ENCODE measurements at regions not wholly inside any gene's neighbourhood (a gene's known extent, or its start where the extent isn't known, plus 50 kb on each side); places are given as distances from the start of the nearest gene placed in this dataset.
A peak's percentile ranks its signal among the peaks of the same experiment; 100 is the strongest.
"Not testable (repeated sequence)": the region's sequence is repeated elsewhere in the genome, so short reads cannot be mapped to it uniquely, and the experiment has no call there.

DNA sequence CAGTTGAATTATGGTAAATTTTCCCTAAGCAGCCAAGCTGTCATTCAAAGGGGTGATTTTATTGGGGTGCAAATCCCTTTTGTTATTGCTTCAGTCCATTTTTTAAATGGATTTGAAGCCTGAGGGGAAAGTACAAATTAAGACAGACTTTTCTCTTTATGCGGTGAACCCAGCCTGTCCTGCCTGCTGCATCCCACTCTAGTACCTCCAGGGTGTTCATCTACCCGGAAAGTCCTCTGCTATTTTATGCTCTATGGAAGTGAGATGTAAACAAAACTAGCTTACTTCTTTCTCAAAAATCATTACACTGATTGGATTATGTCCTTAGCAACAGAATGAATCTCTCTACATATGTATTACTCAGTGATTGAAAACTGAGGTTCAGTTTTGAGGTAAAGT is 1088.9 kb upstream of the CITED2 start:
- no peak for DNase-seq

GRCh38 chr6:140462453-140463311 is 1088.2 kb upstream of the CITED2 start:
- DNase-seq, result no peak

- DNase-seq, result no peak
These were observed 1087.6 kb upstream of the CITED2 start for GRCh38 chr6:140462076-140462452.

GRCh38 chr6:140460267-140460666 is 1085.8 kb upstream of the CITED2 start:
- DNase-seq, result no peak

GRCh38 chr6:140459209-140459608 is 1084.8 kb upstream of the CITED2 start:
- no peak for DNase-seq

GRCh38 chr6:140446241-140446640 is 1071.8 kb upstream of the CITED2 start:
- DNase-seq, result no peak

- DNase-seq, result no peak
These were observed 1071.1 kb upstream of the CITED2 start for GRCh38 chr6:140445474-140446004.

DNA sequence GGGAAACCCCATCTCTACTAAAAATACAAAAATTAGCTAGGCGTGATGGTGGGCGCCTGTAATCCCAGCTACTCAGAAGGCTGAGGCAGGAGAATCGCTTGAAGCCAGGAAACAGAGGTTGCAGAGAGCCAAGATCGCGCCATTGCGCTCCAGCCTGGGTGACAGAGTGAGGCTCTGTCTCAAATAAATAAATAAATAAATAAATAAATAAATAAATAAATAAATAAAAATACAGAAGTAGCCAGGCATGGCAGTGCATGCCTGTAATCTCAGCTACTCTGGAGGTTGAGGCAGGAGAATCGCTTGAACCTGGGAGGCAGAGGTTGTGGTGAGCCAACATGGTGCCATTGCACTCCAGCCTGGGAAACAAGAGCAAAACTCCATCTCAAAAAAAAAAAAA is 1068.7 kb upstream of the CITED2 start:
- DNase-seq, result not testable (repeated sequence)

DNA sequence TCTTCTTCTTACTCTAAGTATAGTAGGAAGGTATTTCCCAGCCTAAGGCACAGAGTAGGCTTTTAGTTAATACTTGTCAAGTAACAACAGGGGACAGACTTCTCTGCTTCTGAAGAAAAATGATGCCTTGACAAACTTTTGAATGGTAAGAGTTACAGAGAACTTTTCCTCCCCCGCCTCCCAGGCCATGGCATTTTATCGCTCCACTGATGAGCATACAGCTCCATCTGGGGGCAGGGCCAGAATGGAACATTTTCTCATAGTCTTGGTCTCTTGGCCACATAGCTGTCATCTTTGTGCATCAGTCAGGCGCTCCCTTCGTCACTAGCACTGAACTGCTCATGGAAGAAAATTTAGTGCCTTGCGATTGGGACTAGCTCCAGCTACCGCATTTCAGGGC is 1066.8 kb upstream of the CITED2 start:
- peak; percentile 33 for DNase-seq

DNA sequence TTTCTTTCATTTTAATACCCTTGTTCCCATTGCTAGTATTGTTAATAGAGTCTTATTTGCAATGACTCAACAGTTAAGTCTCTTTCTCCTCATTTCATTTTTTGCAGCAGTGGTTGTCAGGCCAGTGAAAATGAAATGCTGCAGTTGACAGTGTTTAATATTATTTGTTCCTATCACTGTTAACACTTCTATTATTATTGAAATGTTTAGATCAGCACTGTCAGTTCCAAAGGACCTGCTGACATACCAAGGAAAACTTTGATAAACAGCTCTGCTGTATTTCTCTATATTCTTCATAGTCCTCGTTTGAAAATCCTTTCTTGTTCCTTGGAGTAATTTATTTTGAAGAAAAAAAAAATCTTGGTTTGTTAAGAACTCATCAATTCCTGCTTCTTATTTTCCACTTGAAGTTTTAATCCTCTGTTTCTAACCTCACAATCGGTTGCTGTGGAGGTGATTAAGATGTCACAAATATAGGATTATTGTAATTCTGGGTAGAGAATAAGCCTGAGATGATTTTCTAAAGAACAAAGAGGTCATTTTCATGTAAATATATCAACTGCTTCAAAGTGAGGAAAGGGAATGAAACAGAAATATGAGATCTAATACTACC is 1065.9 kb upstream of the CITED2 start:
- DNase-seq, result no peak

- no peak for DNase-seq
These were observed 1063.9 kb upstream of the CITED2 start for GRCh38 chr6:140438346-140438735.

DNA sequence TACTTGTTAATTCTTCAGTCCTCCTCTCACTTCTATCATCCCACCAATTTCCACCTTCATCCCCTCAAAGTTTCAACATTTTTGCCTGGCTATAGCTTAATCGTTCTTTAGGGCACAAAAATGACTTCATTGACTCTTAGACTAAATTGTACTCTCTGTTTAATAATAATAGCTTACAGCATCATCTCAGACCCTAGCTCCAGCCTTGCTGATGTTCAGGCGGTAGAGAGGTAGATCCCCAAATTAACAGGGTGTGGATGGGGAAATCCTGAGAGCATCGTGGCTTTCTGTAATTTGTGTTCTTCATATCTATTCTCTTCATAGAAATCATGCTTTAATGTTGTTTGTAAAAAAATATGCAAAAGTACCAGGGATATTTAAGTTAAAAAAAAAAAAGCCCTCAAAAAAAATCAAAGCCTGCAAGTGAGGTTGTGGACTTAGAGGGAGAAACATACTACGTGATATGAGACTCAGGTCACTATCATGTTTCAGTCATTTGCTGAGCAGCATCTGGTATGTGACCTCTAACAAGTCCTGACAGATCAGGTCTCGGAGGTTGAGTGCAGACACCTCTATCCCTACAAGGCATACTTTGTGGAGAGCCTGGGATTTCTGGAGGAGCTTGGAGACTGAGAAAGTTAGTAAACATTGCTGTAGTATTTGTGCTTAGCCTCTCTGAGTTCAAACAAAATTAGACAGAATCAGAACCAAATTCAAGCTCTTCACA is 1063.3 kb upstream of the CITED2 start:
- no peak for DNase-seq

DNA sequence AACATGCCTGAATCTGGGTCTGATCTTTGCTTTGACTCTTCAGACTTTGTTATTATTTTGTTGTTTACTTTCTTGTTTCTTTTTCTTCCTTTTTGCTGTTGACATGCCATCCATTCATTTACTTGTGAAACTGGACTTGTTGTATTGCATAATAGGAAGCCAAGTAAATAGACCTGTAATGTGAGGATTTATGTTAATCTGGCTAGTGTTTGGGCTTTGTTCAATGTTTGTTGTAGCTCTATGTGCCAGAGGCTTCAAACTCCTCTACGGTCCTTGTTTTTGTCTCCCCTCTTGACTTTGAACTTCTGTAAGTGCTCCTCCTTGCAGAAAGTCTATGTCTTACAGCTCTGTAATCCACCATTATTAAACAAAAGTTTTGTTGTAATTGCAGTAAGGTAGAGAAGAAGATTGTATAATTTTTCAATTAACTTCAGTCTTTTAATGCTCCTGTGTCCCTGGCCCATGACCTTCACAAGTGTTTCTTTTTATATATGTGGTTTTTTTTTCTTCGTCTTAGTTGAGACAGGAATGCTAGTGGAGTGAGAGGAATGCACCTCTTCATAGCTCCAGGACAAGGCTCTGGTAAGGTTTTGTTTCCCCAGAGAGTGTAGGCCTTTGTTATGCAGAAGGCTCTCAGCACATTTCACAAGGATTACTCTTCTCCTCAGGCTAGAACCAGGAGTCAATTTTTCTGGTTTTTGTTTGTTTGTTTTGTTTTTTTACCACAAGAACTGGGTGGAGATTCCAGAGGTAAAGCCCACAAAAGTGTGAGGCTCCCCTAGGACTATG is 1061.8 kb upstream of the CITED2 start:
- DNase-seq, result no peak

GRCh38 chr6:140434761-140435160 is 1060.3 kb upstream of the CITED2 start:
- no peak for DNase-seq

GRCh38 chr6:140433072-140433471 is 1058.6 kb upstream of the CITED2 start:
- DNase-seq, result no peak

DNA sequence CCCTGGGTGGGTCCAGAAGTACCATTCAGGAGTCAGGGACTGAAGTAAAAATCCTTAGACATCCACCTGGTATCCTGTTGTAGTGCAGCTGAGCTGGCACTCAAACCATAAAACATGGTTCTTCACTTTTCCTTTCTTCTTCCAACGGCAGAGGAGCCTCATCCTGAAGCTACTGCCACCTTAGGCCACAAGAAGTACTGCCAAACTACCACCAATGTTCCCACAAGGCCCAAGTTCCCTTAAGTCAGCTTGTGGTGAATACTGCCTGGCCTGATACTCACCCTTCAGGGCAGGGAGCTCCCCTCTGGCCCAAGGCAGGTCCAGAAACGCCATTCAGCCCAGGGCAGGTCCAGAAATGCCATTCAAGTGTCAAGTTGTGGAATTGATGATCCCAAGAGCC is 1053.4 kb upstream of the CITED2 start:
- no peak for DNase-seq

DNA sequence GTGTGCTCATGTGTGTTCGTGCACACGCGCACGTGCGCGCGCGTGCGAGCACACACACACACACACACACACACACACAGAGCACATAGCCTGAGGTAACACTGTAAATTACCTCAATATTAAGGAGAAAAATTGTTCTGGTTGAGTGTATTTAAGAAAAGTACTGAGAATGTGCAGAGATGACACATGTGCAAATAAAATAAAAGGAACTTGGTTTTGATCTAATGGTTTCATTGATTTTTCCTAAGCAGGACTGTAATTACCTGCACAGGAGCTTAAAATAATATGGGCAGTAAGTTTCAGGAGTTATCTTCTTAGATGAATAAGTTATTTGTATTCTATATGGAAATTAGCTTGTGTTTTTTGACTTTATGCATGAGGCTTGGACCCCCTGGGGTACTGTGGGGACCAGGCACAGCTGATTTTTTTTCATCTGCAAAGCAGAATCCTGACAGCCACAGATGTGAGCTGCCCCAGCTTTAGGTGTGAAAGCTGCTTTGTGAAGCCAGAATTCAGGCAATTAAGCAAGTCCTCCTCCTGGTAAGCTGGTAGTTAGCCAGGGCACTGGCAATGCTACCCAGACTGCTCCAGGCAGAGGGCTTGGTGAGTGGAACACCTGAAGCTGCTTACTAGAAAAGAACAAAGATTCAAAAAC is 1040.6 kb upstream of the CITED2 start:
- DNase-seq, result no peak

GRCh38 chr6:140403020-140403419 is 1028.6 kb upstream of the CITED2 start:
- no peak for DNase-seq

GRCh38 chr6:140401761-140402160 is 1027.3 kb upstream of the CITED2 start:
- DNase-seq, result no peak

DNA sequence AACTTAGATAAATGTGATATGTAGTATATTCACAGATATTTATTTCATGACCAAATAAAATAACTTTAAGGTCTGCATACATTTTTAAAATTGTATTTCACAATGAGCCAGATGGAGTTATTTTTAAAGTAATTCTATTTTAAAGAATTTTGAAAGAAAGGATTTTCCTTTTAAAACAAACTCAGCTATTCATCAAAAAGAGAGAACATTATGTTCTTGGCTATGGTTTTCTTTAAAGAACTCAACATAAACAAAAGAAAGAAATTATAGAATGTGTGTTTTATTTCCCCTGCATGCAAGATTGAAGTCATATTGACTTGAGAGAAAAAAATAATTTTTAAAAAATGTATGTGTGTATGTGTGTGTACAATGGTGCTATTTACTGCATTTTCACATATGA is 1023.6 kb upstream of the CITED2 start:
- no peak for DNase-seq

DNA sequence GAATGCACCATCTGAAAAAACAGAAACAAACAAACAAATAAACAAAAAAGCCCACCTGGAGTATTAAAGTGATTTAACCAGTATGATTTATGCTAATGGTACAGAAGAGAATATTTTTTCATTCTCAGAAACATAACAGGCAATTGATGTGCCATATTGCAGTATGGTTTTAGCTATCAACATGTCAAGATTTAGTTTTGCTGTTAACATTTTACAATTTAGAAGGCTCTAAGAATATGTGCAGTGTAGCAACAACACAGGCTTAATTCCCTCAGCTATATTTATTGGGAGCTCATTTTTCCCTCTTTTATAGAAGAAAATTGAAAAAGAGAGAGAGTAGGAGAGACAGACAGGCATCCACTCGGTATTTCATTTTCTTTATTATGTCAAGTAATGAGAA is 1022.7 kb upstream of the CITED2 start:
- no peak for DNase-seq

All from hematopoietic multipotent progenitor cell treated with erythropoietin and hydrocortisone succinate and interleukin-3 and kit ligand, for 8 days (in vitro differentiated cells).